ENCODE measurements at regions not wholly inside any gene's neighbourhood (a gene's known extent, or its start where the extent isn't known, plus 50 kb on each side); places are given as distances from the start of the nearest gene placed in this dataset.
"Not testable (repeated sequence)": the region's sequence is repeated elsewhere in the genome, so short reads cannot be mapped to it uniquely, and the experiment has no call there.

GRCh38 chr2:147424766-147425165 lies 420.1 kb upstream of the ACVR2A start:
- H3K9ac ChIP-seq: no peak overlapping the region
- TF ChIP-seq CTCF (IDR thresholded peaks at IDR 0.05): no peak
- no peaks in the 10 kb centered on the region for H3K27me3 ChIP-seq (ENCODE audit: control insufficient read depth, insufficient read depth, low read length)
- no peak overlapping the region for H3K4me3 ChIP-seq (ENCODE audit: low read depth, low read length)
- no peaks in the 10 kb centered on the region for H3K9me3 ChIP-seq (ENCODE audit: control insufficient read depth, low read length)
- H3K79me2 ChIP-seq: no peaks in the 10 kb centered on the region
- no peaks in the 10 kb centered on the region for H3K36me3 ChIP-seq (ENCODE audit: control insufficient read depth, insufficient read depth, low read length)
- H3K4me1 ChIP-seq: no peaks in the 10 kb centered on the region
- H3K4me2 ChIP-seq (ENCODE audit: low read length): no peak overlapping the region
- no peak overlapping the region for H2AFZ ChIP-seq
- H3K27ac ChIP-seq: no peak overlapping the region

GRCh38 chr2:147420947-147421675 lies 423.7 kb upstream of the ACVR2A start:
- no peak for TF ChIP-seq CTCF (IDR thresholded peaks at IDR 0.05)
- Histone ChIP-seq H3K36me3 (ENCODE audit: control insufficient read depth, insufficient read depth, low read length) (no peaks in the 10 kb centered on the region), H3K27me3 (ENCODE audit: control insufficient read depth, insufficient read depth, low read length) (no peaks in the 10 kb centered on the region), H3K4me1 (no peaks in the 10 kb centered on the region), H3K9ac (no peak overlapping the region), H2AFZ (no peak overlapping the region), H3K4me3 (ENCODE audit: low read depth, low read length) (no peak overlapping the region), H3K9me3 (ENCODE audit: control insufficient read depth, low read length) (no peaks in the 10 kb centered on the region), H3K4me2 (ENCODE audit: low read length) (no peak overlapping the region), H3K27ac (no peak overlapping the region), H3K79me2 (no peaks in the 10 kb centered on the region)

GRCh38 chr2:147420517-147420916 lies 424.3 kb upstream of the ACVR2A start:
- Histone ChIP-seq H3K4me1 (no peaks in the 10 kb centered on the region), H3K27ac (no peak overlapping the region), H3K27me3 (ENCODE audit: control insufficient read depth, insufficient read depth, low read length) (no peaks in the 10 kb centered on the region), H3K9ac (no peak overlapping the region), H3K9me3 (ENCODE audit: control insufficient read depth, low read length) (no peaks in the 10 kb centered on the region), H3K4me2 (ENCODE audit: low read length) (no peak overlapping the region), H3K36me3 (ENCODE audit: control insufficient read depth, insufficient read depth, low read length) (no peaks in the 10 kb centered on the region), H3K4me3 (ENCODE audit: low read depth, low read length) (no peak overlapping the region), H2AFZ (no peak overlapping the region), H3K79me2 (no peaks in the 10 kb centered on the region)
- TF ChIP-seq CTCF (IDR thresholded peaks at IDR 0.05): no peak

GRCh38 chr2:147416099-147416498 lies 428.7 kb upstream of the ACVR2A start:
- no peaks in the 10 kb centered on the region for H3K4me1 ChIP-seq
- no peak overlapping the region for H3K4me3 ChIP-seq (ENCODE audit: low read depth, low read length)
- no peaks in the 10 kb centered on the region for H3K36me3 ChIP-seq (ENCODE audit: control insufficient read depth, insufficient read depth, low read length)
- no peak overlapping the region for H2AFZ ChIP-seq
- H3K79me2 ChIP-seq: no peaks in the 10 kb centered on the region
- H3K27ac ChIP-seq: no peak overlapping the region
- no peak overlapping the region for H3K4me2 ChIP-seq (ENCODE audit: low read length)
- H3K27me3 ChIP-seq (ENCODE audit: control insufficient read depth, insufficient read depth, low read length): no peaks in the 10 kb centered on the region
- no peak overlapping the region for H3K9ac ChIP-seq
- H3K9me3 ChIP-seq (ENCODE audit: control insufficient read depth, low read length): no peaks in the 10 kb centered on the region
- TF ChIP-seq CTCF (IDR thresholded peaks at IDR 0.05): no peak

- H3K36me3 ChIP-seq (ENCODE audit: control insufficient read depth, insufficient read depth, low read length); H3K27me3 ChIP-seq (ENCODE audit: control insufficient read depth, insufficient read depth, low read length); H3K4me3 ChIP-seq (ENCODE audit: low read depth, low read length); H3K27ac ChIP-seq; H3K9me3 ChIP-seq (ENCODE audit: control insufficient read depth, low read length); H3K79me2 ChIP-seq; H3K4me2 ChIP-seq (ENCODE audit: low read length); H3K9ac ChIP-seq; H2AFZ ChIP-seq; H3K4me1 ChIP-seq: not testable (repeated sequence)
Measured at GRCh38 chr2:147414656-147415055, 430.2 kb upstream of the ACVR2A start.

Measured in parathyroid adenoma (tissue), 2 donors.